ENCODE measurements at regions not wholly inside any gene's neighbourhood (a gene's known extent, or its start where the extent isn't known, plus 50 kb on each side); places are given as distances from the start of the nearest gene placed in this dataset.

GRCh38 chr1:116278541-116278866 lies 94.5 kb upstream of the ATP1A1 start:
- TF ChIP-seq CTCF (IDR thresholded peaks at IDR 0.05): no peak
- Histone ChIP-seq H3K4me1 (peaks cover 2% of the 10 kb centered on the region), H3K36me3 (ENCODE audit: control insufficient read depth, insufficient read depth, low read length) (no peaks in the 10 kb centered on the region)

GRCh38 chr1:116279715-116280114 lies 93.3 kb upstream of the ATP1A1 start:
- Histone ChIP-seq H2AFZ (peak overlapping the region; percentile 5), H3K4me2 (ENCODE audit: low read length) (no peak overlapping the region), H3K9ac (no peak overlapping the region), H3K27me3 (ENCODE audit: control insufficient read depth, insufficient read depth, low read length) (no peaks in the 10 kb centered on the region), H3K79me2 (no peaks in the 10 kb centered on the region), H3K4me3 (ENCODE audit: low read depth, low read length) (no peak overlapping the region), H3K36me3 (ENCODE audit: control insufficient read depth, insufficient read depth, low read length) (no peaks in the 10 kb centered on the region), H3K9me3 (ENCODE audit: control insufficient read depth, low read length) (no peaks in the 10 kb centered on the region), H3K27ac (no peak overlapping the region), H3K4me1 (peaks cover under 1% of the 10 kb centered on the region)
- TF ChIP-seq CTCF (IDR thresholded peaks at IDR 0.05): no peak

More at GRCh38 chr1:116278541-116278866, 94.5 kb upstream of the ATP1A1 start:
- no peak overlapping the region for H3K27ac ChIP-seq
- H3K9ac ChIP-seq: no peak overlapping the region
- no peak overlapping the region for H3K4me3 ChIP-seq (ENCODE audit: low read depth, low read length)
- H3K27me3 ChIP-seq (ENCODE audit: control insufficient read depth, insufficient read depth, low read length): no peaks in the 10 kb centered on the region
- no peaks in the 10 kb centered on the region for H3K79me2 ChIP-seq
- no peaks in the 10 kb centered on the region for H3K9me3 ChIP-seq (ENCODE audit: control insufficient read depth, low read length)
- no peak overlapping the region for H3K4me2 ChIP-seq (ENCODE audit: low read length)
- no peak overlapping the region for H2AFZ ChIP-seq

GRCh38 chr1:116284819-116285390 lies 88.1 kb upstream of the ATP1A1 start:
- no peaks in the 10 kb centered on the region for H3K36me3 ChIP-seq (ENCODE audit: control insufficient read depth, insufficient read depth, low read length)
- H2AFZ ChIP-seq: peak overlapping the region; percentile 56
- peak overlapping the region; percentile 98 for H3K27ac ChIP-seq
- no peak overlapping the region for H3K9ac ChIP-seq
- no peaks in the 10 kb centered on the region for H3K79me2 ChIP-seq
- peaks cover 50% of the 10 kb centered on the region for H3K4me1 ChIP-seq
- no peak for TF ChIP-seq CTCF (IDR thresholded peaks at IDR 0.05)
- H3K9me3 ChIP-seq (ENCODE audit: control insufficient read depth, low read length): no peaks in the 10 kb centered on the region
- no peaks in the 10 kb centered on the region for H3K27me3 ChIP-seq (ENCODE audit: control insufficient read depth, insufficient read depth, low read length)
- H3K4me2 ChIP-seq (ENCODE audit: low read length): no peak overlapping the region
- peak overlapping the region; percentile 18 for H3K4me3 ChIP-seq (ENCODE audit: low read depth, low read length)

- H2AFZ ChIP-seq: no peak overlapping the region
- peak overlapping the region; percentile 98 for H3K27ac ChIP-seq
- TF ChIP-seq CTCF (IDR thresholded peaks at IDR 0.05): no peak
- H3K27me3 ChIP-seq (ENCODE audit: control insufficient read depth, insufficient read depth, low read length): no peaks in the 10 kb centered on the region
- H3K4me2 ChIP-seq (ENCODE audit: low read length): peak overlapping the region; percentile 20
- H3K4me1 ChIP-seq: peaks cover 56% of the 10 kb centered on the region
- no peaks in the 10 kb centered on the region for H3K79me2 ChIP-seq
- no peaks in the 10 kb centered on the region for H3K36me3 ChIP-seq (ENCODE audit: control insufficient read depth, insufficient read depth, low read length)
- H3K9me3 ChIP-seq (ENCODE audit: control insufficient read depth, low read length): no peaks in the 10 kb centered on the region
- peak overlapping the region; percentile 1 for H3K4me3 ChIP-seq (ENCODE audit: low read depth, low read length)
- H3K9ac ChIP-seq: no peak overlapping the region
These were observed 86.5 kb upstream of the ATP1A1 start for GRCh38 chr1:116286541-116286971.
